Activated B cell treated with CpG ODN at 0.5 μM for 24 hours (primary cell): ENCODE measurements at regions not wholly inside any gene's neighbourhood (a gene's known extent, or its start where the extent isn't known, plus 50 kb on each side); places are given as distances from the start of the nearest gene placed in this dataset.
A peak's percentile ranks its signal among the peaks of the same experiment; 100 is the strongest.

ENCODE experiments used
- ATAC-seq: fragments of 200-7000 bp; cut with Tn5 transposase; one replicate; pipeline ENCODE4 v1.10.0; 2021; ENCODE audit warnings: low read depth, mild to moderate bottlenecking, moderate library complexity
- CTCF ChIA-PET: fragments of 350-600 bp; sonication (Branson Sonifier 250); formaldehyde crosslinking; loops from one replicate; lab custom pipeline; 2021; ENCODE audit warnings: antibody characterized with exemption; lab: Charles Lee
- POLR2A ChIA-PET: fragments of 350-600 bp; sonication (Branson Sonifier 250); formaldehyde crosslinking; loops from one replicate; lab custom pipeline; 2021; ENCODE audit warnings: antibody characterized with exemption; lab: Charles Lee
- DNase-seq: peaks from one replicate; pipeline ENCODE4 v3.0.0; 2022
- H3K27ac Mint-ChIP-seq: one replicate; pipeline ENCODE4 v1.8.0; 2020; ENCODE audit warnings: mixed read lengths
- H3K27me3 Mint-ChIP-seq: one replicate; pipeline ENCODE4 v1.8.0; 2021; ENCODE audit warnings: mixed read lengths
- H3K36me3 Mint-ChIP-seq: one replicate; pipeline ENCODE4 v1.8.0; 2021; ENCODE audit warnings: low read depth, mixed read lengths
- H3K4me1 Mint-ChIP-seq: one replicate; pipeline ENCODE4 v1.8.0; 2021; ENCODE audit warnings: mixed read lengths
- H3K4me3 Mint-ChIP-seq: one replicate; pipeline ENCODE4 v1.8.0; 2020; ENCODE audit warnings: mild to moderate bottlenecking, mixed read lengths
- H3K9me3 Mint-ChIP-seq: one replicate; pipeline ENCODE4 v1.8.0; 2020; ENCODE audit warnings: mixed read lengths
- intact Hi-C: fragments of 100-400 bp; cut with micrococcal nuclease; formaldehyde crosslinking; loops from one replicate; pipeline ENCODE4 v1.15.1; 2024
- TF ChIP-seq, protein P1 (sequence below): fragments of 200-600 bp; IDR thresholded peaks from one replicate; pipeline ENCODE4 v1.8.0; 2022; ENCODE audit warnings: antibody characterized with exemption, mild to moderate bottlenecking

DNA sequence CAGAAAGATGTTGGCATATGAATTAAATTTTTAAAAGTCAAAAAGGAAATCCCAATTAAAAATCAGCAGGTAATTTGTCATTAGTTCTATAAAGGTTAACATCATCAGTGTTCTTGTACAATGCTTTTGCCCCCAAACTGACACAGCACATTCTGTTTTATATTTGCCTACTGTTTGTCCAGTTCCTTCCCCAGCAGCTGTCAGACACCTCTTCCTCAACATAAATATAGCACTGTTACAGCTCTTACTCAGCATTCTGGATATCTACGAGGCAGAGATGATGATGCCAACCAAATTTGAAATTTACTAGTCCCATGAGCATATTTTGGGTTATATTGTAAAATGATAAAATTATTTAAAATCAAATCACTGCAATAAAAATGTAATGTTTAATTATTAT, 124.6 kb downstream of the SINHCAF start:
- H3K27me3 Mint-ChIP-seq = peaks cover 9% of the 10 kb centered on the region
- H3K36me3 Mint-ChIP-seq = no peaks in the 10 kb centered on the region
- POLR2A ChIA-PET = no interaction called here
- H3K9me3 Mint-ChIP-seq = no peaks in the 10 kb centered on the region
- TF ChIP-seq, protein P1, sequence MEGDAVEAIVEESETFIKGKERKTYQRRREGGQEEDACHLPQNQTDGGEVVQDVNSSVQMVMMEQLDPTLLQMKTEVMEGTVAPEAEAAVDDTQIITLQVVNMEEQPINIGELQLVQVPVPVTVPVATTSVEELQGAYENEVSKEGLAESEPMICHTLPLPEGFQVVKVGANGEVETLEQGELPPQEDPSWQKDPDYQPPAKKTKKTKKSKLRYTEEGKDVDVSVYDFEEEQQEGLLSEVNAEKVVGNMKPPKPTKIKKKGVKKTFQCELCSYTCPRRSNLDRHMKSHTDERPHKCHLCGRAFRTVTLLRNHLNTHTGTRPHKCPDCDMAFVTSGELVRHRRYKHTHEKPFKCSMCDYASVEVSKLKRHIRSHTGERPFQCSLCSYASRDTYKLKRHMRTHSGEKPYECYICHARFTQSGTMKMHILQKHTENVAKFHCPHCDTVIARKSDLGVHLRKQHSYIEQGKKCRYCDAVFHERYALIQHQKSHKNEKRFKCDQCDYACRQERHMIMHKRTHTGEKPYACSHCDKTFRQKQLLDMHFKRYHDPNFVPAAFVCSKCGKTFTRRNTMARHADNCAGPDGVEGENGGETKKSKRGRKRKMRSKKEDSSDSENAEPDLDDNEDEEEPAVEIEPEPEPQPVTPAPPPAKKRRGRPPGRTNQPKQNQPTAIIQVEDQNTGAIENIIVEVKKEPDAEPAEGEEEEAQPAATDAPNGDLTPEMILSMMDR = no peak
- no peak for ATAC-seq
- no peak for DNase-seq
- CTCF ChIA-PET = interaction anchor here (1.2 kb wide), 1 partner anchor 71 kb away, joined by 3 read pairs; no protein-coding TSS in a partner anchor
- peaks cover 19% of the 10 kb centered on the region for H3K4me1 Mint-ChIP-seq
- H3K4me3 Mint-ChIP-seq = no peak overlapping the region
- H3K27ac Mint-ChIP-seq = no peak overlapping the region
- intact Hi-C loops = no loop called here

DNA sequence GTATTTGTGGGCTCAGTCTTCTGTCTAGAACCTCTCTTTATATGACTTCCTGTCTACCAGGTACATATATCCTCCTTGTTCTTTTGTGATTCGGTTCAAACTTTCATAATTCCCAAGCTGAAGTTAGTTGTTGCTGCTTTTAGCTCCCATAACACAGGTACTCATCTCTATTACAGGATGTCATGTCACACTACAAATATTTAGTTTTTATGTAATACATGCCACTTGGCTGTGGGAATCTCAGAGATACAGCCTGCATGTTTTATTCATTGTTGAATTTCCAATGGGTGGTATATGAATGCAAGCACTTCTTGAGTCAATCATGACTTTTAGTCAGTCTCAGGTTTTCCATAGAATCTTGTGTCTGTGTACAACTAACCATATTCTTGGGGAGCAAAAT, 122.7 kb downstream of the SINHCAF start:
- Mint-ChIP-seq H3K27ac (no peak overlapping the region), H3K4me1 (peaks cover 19% of the 10 kb centered on the region), H3K27me3 (peaks cover 9% of the 10 kb centered on the region), H3K4me3 (no peak overlapping the region), H3K9me3 (no peaks in the 10 kb centered on the region), H3K36me3 (no peaks in the 10 kb centered on the region)
- TF ChIP-seq, protein P1 = no peak
- CTCF ChIA-PET = no interaction called here
- DNase-seq (no peak), ATAC-seq (no peak)
- intact Hi-C loops = no loop called here
- POLR2A ChIA-PET = no interaction called here

DNA sequence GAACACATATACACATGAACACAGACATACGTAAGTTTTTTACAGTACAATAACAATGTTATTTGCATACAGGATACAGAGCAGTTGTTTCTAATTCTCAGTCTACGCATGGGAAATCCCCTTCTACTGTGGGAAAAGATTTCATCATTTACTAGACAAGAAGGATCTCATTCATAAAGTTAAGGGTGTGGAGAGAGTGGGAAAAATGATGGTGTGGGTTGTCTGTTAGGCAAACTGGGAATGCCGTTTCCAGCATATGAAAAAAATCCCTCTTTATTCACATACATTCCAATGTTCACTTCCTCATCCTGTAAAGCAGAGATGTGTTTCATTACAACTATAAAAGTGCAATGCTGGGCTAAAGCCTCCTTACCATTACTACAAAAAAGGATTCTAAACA, 120.9 kb downstream of the SINHCAF start:
- Mint-ChIP-seq H3K4me3 (peak overlapping the region; percentile 29), H3K27me3 (peaks cover 9% of the 10 kb centered on the region), H3K9me3 (no peaks in the 10 kb centered on the region), H3K27ac (peak overlapping the region; percentile 13), H3K36me3 (no peaks in the 10 kb centered on the region), H3K4me1 (peaks cover 19% of the 10 kb centered on the region)
- ATAC-seq (peak; percentile 88), DNase-seq (no peak)
- CTCF ChIA-PET = no interaction called here
- TF ChIP-seq, protein P1 = no peak
- intact Hi-C loops = no loop called here
- POLR2A ChIA-PET = no interaction called here

DNA sequence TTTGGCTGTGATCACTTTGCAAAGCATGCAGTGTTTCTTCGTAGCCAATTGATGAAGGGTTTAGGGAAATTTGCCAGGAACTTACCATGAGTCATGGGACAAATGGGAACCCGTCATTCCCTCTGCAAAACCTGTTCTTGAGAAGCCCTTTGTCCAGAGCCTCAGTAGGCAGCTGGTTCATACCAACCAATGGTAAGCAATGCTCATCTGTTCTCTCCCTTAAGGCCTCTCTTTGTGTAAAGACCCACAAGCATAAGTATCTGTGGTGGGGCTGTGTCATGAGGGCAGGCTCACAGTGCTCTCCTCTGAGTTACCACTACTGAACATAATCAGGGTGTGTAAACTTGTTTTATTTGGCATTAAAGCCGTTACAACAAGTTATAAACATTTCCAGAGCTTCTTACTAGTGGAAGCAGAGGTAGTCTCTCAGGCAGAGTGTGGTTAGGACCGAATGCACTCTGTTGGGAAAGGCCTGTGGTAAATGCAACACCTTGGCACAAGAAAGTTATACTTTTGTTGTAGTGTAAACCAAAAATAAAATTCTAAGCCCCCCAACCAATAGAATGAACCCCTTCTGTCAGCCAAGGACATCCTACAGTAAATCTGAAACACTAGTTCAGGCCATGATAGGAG, 119.8 kb downstream of the SINHCAF start:
- Mint-ChIP-seq H3K4me3 (no peak overlapping the region), H3K9me3 (no peaks in the 10 kb centered on the region), H3K27me3 (peaks cover 9% of the 10 kb centered on the region), H3K27ac (no peak overlapping the region), H3K36me3 (no peaks in the 10 kb centered on the region), H3K4me1 (peaks cover 19% of the 10 kb centered on the region)
- no peak for DNase-seq
- POLR2A ChIA-PET = no interaction called here
- CTCF ChIA-PET = interaction anchor here (0.9 kb wide), 1 partner anchor 66 kb away, joined by 3 read pairs; no protein-coding TSS in a partner anchor
- TF ChIP-seq, protein P1 = no peak
- ATAC-seq = no peak
- intact Hi-C loops = no loop called here

DNA sequence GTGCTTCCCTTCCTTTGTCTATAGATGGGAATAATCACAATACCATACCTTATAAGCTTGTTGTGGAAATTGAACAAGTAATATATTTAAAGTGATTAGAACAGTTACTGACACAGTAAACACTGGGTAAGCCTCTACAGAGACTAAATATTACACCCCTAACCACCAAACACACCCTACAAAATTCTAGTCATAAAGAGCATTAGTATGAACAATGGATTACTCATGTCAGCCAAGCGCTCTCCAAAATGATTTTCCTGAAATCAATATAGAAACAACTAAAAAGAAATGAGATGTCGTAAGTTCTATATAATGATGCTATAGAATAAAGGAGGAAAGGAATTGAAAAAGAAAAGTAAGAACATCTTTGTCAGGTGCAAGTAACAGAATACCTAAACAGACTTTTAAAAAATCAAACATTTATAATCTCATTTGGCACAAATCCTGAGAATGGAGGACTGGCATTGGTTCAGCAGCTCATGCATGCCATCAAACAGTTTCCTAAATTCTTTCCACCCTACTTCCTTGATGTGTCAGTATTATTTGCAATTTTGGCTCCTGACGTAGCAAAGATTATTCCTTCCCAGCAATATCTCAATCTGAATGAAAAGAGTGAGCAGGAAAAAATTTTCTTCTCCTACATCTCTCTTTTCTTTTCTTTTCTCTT, 118.0 kb downstream of the SINHCAF start:
- no peak overlapping the region for H3K4me3 Mint-ChIP-seq
- peaks cover 5% of the 10 kb centered on the region for H3K27me3 Mint-ChIP-seq
- H3K36me3 Mint-ChIP-seq = no peaks in the 10 kb centered on the region
- H3K9me3 Mint-ChIP-seq = no peaks in the 10 kb centered on the region
- H3K27ac Mint-ChIP-seq = no peak overlapping the region
- intact Hi-C loops = no loop called here
- peaks cover 19% of the 10 kb centered on the region for H3K4me1 Mint-ChIP-seq
- TF ChIP-seq, protein P1 = no peak
- DNase-seq = no peak
- POLR2A ChIA-PET = no interaction called here
- no peak for ATAC-seq
- CTCF ChIA-PET = interaction anchor here (1.2 kb wide), 1 partner anchor 33 kb away, joined by 3 read pairs; no protein-coding TSS in a partner anchor
